Stomach (tissue), 8 donors: ENCODE measurements at regions not wholly inside any gene's neighbourhood (a gene's known extent, or its start where the extent isn't known, plus 50 kb on each side); places are given as distances from the start of the nearest gene placed in this dataset.

Experiments used
- DNase-seq, 2 donors: peaks; one replicate each; pipeline versions ENCODE4 v3.0.0 to v3.0.0-alpha.2; 2013 to 2019
- H3K27ac ChIP-seq, 5 donors: fragments of 200-600 bp in 4 of 5; sonication (generic) in 4 of 5; one replicate each; pipeline ENCODE4 v1.5.1; 2013 to 2019; ENCODE audit warnings: mild to moderate bottlenecking in 1 of 5, moderate library complexity in 1 of 5
- H3K27me3 ChIP-seq, 3 donors: fragments of 200-600 bp; sonication (generic); one replicate each; pipeline ENCODE4 v1.5.1; 2017 to 2019; ENCODE audit warnings: mixed run types in 1 of 3
- H3K36me3 ChIP-seq, 4 donors: fragments of 200-600 bp; sonication (generic); 1 replicate in 3 of 4; 2 replicates in 1 of 4; pipeline ENCODE4 v1.5.1; 2016 to 2019
- H3K4me1 ChIP-seq, 4 donors: fragments of 200-600 bp; sonication (generic); one replicate each; pipeline ENCODE4 v1.5.1; 2016 to 2019
- H3K4me3 ChIP-seq, 4 donors: fragments of 200-600 bp; sonication (generic) in 3 of 4; one replicate each; pipeline ENCODE4 v1.5.1; 2016 to 2019; ENCODE audit warnings: mild to moderate bottlenecking in 1 of 4
- H3K9me3 ChIP-seq, 4 donors: fragments of 200-600 bp; sonication (generic); one replicate each; pipeline ENCODE4 v1.5.1; 2016 to 2019
- EP300 ChIP-seq: sonication (generic); formaldehyde crosslinking; IDR thresholded peaks from one replicate; pipeline ENCODE4 v1.6.1; 2017; ENCODE audit warnings: antibody characterized with exemption
- POLR2A ChIP-seq, 4 donors: fragments of 450-650 bp; IDR thresholded peaks; one replicate each; pipeline ENCODE4 v1.6.1; 2016; ENCODE audit warnings: antibody characterized with exemption in 4 of 4, control low read depth in 2 of 4, mild to moderate bottlenecking in 1 of 4, moderate library complexity in 1 of 4
- POLR2AphosphoS5 ChIP-seq, 3 donors: sonication (generic); formaldehyde crosslinking; IDR thresholded peaks; one replicate each; pipeline ENCODE4 v1.6.1; 2016; ENCODE audit warnings: antibody characterized with exemption in 3 of 3
- WGBS, 5 donors: extraction: QIAGEN DNeasy Blood & Tissue Kit in 3 of 5; methylation state at CpG; one replicate each; pipeline versions ENCODE4 v1.1.5 to v1.1.7; 2013 to 2018; 5-methylcytosine and 5-hydroxymethylcytosine counted together
- intact Hi-C: fragments of 100-400 bp; cut with DNase I; formaldehyde crosslinking; loops from one replicate; pipeline ENCODE4 v1.15.1; 2023; ENCODE audit warnings: low total_unique reads
- TF ChIP-seq, protein P1 (sequence below), 7 experiments: fragments of 450-650 bp in 4 of 7; fragments of 200-600 bp in 3 of 7; sonication (generic) in 3 of 7; IDR thresholded peaks; one replicate each; pipeline ENCODE4 v1.5.1; 2016 to 2019; ENCODE audit warnings: antibody characterized with exemption in 7 of 7, control low read depth in 2 of 7, mild to moderate bottlenecking in 1 of 7
- donor health status: healthy with polysubstance abuse.
- donor health status: Bipolar disorder and iron deficiency.
- donor health status: healthy.

DNA sequence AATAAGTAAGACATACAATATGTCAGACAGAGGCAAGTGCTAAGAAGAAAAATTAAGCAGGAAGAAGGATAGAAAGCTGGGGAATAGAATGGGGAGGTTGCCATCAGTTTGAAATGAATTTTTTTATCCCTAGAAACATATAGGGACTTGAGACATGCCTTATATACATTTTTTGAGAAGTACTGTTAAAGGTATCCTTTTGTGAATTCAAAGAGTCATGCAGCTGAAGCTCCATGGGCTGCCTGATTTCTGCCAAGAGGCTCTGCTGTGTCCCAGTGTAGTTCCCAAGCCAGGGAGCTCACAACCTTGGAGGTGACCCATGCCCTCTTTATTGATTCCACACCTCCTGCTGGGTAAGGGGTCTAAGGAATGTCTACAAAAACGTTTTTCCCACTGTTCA, 564.6 kb upstream of the DIPK2B start:
- intact Hi-C loops: no loop called here
- Histone ChIP-seq H3K27ac (no peak overlapping the region), H3K4me3 (peak overlapping the region in 1 of 4 donors; percentile 11), H3K36me3 (no peaks in the 10 kb centered on the region), H3K9me3 (no peaks in the 10 kb centered on the region), H3K4me1 (peaks cover 0 to 31% (median 4%) of the 10 kb centered on the region in 4 donors), H3K27me3 (no peaks in the 10 kb centered on the region)
- DNase-seq: no peak
- 0 to 17% (median 6%) methylated on average over 1 of the region's 1 CpG for WGBS, 5 donors
- TF ChIP-seq POLR2AphosphoS5 (IDR thresholded peaks at IDR 0.05) (no peak), POLR2A (IDR thresholded peaks at IDR 0.05) (no peak), EP300 (no peak)
- TF ChIP-seq, protein P1, sequence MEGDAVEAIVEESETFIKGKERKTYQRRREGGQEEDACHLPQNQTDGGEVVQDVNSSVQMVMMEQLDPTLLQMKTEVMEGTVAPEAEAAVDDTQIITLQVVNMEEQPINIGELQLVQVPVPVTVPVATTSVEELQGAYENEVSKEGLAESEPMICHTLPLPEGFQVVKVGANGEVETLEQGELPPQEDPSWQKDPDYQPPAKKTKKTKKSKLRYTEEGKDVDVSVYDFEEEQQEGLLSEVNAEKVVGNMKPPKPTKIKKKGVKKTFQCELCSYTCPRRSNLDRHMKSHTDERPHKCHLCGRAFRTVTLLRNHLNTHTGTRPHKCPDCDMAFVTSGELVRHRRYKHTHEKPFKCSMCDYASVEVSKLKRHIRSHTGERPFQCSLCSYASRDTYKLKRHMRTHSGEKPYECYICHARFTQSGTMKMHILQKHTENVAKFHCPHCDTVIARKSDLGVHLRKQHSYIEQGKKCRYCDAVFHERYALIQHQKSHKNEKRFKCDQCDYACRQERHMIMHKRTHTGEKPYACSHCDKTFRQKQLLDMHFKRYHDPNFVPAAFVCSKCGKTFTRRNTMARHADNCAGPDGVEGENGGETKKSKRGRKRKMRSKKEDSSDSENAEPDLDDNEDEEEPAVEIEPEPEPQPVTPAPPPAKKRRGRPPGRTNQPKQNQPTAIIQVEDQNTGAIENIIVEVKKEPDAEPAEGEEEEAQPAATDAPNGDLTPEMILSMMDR (IDR thresholded peaks at IDR 0.05): no peak

DNA sequence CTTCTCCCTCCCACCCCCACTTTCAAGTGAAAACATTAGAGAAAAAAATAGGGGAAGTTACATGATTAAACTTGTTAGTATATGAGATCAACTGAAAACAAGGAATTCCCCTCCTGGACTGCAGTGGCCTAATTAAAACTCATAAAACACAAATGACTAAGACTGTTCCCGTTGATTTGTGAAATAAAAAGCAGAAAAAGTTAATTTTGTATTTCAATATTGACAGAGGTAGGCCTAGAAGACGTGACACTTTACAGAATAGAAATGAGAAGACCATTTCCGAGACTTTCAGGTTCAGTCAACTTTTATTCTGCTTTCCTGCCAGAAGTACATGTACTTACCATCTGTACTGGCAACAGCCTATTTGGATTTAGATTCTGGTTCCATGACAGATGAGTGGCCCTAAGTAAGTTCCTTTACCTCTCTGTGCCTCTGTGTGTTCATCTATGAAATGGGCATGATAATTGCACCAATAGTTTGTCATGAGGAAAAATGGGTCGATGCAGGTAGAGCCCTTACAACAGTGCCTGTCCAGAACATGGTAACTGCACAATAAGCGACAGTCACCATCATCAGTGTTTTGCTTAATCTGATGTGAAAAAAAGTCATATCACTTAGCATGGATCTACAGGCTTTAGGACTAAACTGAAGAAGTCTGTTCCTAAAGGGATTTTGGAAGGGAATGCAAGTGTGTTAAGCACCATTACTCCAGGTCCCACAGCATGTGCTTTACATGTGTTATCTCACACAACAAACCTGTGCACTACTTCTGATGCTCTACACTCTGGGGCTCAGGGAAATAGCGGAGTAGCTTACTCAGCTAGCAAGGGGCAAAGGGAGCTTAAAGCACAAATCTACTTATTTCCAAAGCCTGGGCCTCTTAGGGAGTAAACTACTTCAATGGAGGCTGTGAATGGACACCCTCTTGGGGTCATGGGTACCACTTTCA, 562.3 kb upstream of the DIPK2B start:
- Histone ChIP-seq H3K4me1 (peaks cover 0 to 40% (median 5%) of the 10 kb centered on the region in 4 donors), H3K4me3 (no peak overlapping the region), H3K27ac (peak overlapping the region in 1 of 5 donors; percentile 4), H3K27me3 (no peaks in the 10 kb centered on the region), H3K36me3 (no peaks in the 10 kb centered on the region), H3K9me3 (no peaks in the 10 kb centered on the region)
- DNase-seq: no peak
- intact Hi-C loops: no loop called here
- 61 to 78% (median 71%) methylated on average over 6 of the region's 6 CpGs for WGBS, 5 donors
- TF ChIP-seq POLR2AphosphoS5 (IDR thresholded peaks at IDR 0.05): no peak
- TF ChIP-seq EP300: no peak
- TF ChIP-seq, protein P1 (IDR thresholded peaks at IDR 0.05): no peak
- TF ChIP-seq POLR2A (IDR thresholded peaks at IDR 0.05): no peak

DNA sequence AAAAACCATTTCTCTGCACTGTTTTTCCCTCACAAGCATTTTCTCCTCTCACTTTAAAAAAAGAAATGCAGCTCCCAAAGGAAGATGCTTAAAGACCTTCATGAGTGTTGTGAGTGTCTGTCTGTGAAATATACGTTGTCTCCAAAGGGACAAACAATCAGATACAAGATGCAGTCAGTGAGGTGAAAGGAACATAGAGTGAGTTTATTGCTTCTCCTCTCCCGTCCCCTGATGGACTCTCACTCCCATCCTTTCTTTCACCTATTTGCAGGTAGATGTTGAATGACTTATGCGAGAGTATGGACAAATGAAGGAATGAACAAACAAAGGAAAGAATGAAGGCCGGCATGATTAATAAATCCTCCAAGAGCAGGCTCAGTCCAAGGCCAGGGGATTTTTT, 561.2 kb upstream of the DIPK2B start:
- no peak overlapping the region for H3K4me3 ChIP-seq
- WGBS, 5 donors: 24 to 58% (median 50%) methylated on average over 4 of the region's 4 CpGs
- no peaks in the 10 kb centered on the region for H3K9me3 ChIP-seq
- no peak for TF ChIP-seq POLR2AphosphoS5 (IDR thresholded peaks at IDR 0.05)
- TF ChIP-seq, protein P1 (IDR thresholded peaks at IDR 0.05): no peak
- TF ChIP-seq POLR2A (IDR thresholded peaks at IDR 0.05): no peak
- TF ChIP-seq EP300: no peak
- no peak for DNase-seq
- no peaks in the 10 kb centered on the region for H3K27me3 ChIP-seq
- no peaks in the 10 kb centered on the region for H3K36me3 ChIP-seq
- intact Hi-C loops: no loop called here
- peaks cover 0 to 41% (median 5%) of the 10 kb centered on the region in 4 donors for H3K4me1 ChIP-seq
- peak overlapping the region in 1 of 5 donors; percentile 4 for H3K27ac ChIP-seq

DNA sequence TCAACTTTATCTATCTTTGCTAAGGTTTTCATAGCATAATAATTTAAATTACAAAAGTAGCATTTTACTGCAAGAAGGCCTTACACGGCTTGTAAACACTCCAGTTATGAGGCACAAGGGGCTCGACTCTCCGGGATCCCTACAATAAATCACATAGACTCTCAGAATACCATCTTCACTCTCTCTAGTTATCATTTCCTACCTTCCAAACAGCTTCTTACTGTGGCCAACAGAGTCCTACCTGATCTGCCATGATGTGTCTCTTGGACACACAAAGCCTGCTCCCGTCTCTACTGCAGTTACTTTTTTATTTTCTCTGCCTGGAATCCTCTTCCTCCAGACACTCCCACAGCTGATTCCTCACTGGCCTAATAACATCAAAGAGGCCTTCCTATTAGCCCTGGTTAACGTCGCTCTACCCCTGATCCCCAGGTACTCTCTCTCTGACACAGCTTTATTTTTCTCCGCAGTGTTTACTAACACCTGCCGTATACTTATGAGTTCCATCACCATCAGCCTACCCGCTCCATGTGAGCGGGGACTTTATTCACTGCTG, 559.6 kb upstream of the DIPK2B start:
- H3K4me3 ChIP-seq: no peak overlapping the region
- no peaks in the 10 kb centered on the region for H3K36me3 ChIP-seq
- H3K9me3 ChIP-seq: no peaks in the 10 kb centered on the region
- TF ChIP-seq, protein P1 (IDR thresholded peaks at IDR 0.05): no peak
- TF ChIP-seq POLR2A (IDR thresholded peaks at IDR 0.05) (no peak), EP300 (no peak), POLR2AphosphoS5 (IDR thresholded peaks at IDR 0.05) (no peak)
- WGBS, 5 donors: 75 to 87% (median 82%) methylated on average over 10 of the region's 10 CpGs
- intact Hi-C loops: no loop called here
- H3K27me3 ChIP-seq: no peaks in the 10 kb centered on the region
- peak overlapping the region in 1 of 5 donors; percentile 70 for H3K27ac ChIP-seq
- no peak for DNase-seq
- peaks cover 0 to 42% (median 5%) of the 10 kb centered on the region in 4 donors for H3K4me1 ChIP-seq
